Activated T-cell treated with anti-CD3 and anti-CD28 coated beads, Interleukin-2, amount 50 U/mL, for 4 hours (primary cell): ENCODE measurements at regions not wholly inside any gene's neighbourhood (a gene's known extent, or its start where the extent isn't known, plus 50 kb on each side); places are given as distances from the start of the nearest gene placed in this dataset.

ENCODE experiments used
- ATAC-seq, 2 donors: fragments of 200-7000 bp; cut with Tn5 transposase; one replicate each; pipeline ENCODE4 v1.10.0; 2021
- DNase-seq: peaks from one replicate; pipeline ENCODE4 v3.0.0-alpha.2; 2020
- H3K27me3 Mint-ChIP-seq: one replicate; pipeline ENCODE4 v1.8.0; 2021; ENCODE audit warnings: low read depth, mixed read lengths
- H3K36me3 Mint-ChIP-seq: one replicate; pipeline ENCODE4 v1.8.0; 2022; ENCODE audit warnings: mixed read lengths; ENCODE audit not compliant: insufficient read depth
- H3K4me1 Mint-ChIP-seq: one replicate; pipeline ENCODE4 v1.8.0; 2021; ENCODE audit warnings: low read depth, mixed read lengths
- H3K4me3 Mint-ChIP-seq: one replicate; pipeline ENCODE4 v1.8.0; 2021; ENCODE audit warnings: mild to moderate bottlenecking, moderate library complexity, mixed read lengths
- H3K9me3 Mint-ChIP-seq: one replicate; pipeline ENCODE4 v1.8.0; 2021; ENCODE audit warnings: mixed read lengths

GRCh38 chr2:38192976-38193375 lies 117.0 kb upstream of the CYP1B1 start:
- H3K4me3 Mint-ChIP-seq, result no peak overlapping the region
- no peak for ATAC-seq

GRCh38 chr2:38192046-38192445 lies 116.1 kb upstream of the CYP1B1 start:
- Mint-ChIP-seq H3K9me3 (no peaks in the 10 kb centered on the region), H3K36me3 (no peaks in the 10 kb centered on the region), H3K4me3 (no peak overlapping the region), H3K4me1 (no peaks in the 10 kb centered on the region), H3K27me3 (no peaks in the 10 kb centered on the region)
- DNase-seq (no peak), ATAC-seq (no peak)

More at GRCh38 chr2:38192976-38193375, 117.0 kb upstream of the CYP1B1 start:
- no peak for DNase-seq
- Mint-ChIP-seq H3K27me3 (no peaks in the 10 kb centered on the region), H3K9me3 (no peaks in the 10 kb centered on the region), H3K4me1 (no peaks in the 10 kb centered on the region), H3K36me3 (no peaks in the 10 kb centered on the region)

GRCh38 chr2:38191516-38191915 lies 115.6 kb upstream of the CYP1B1 start:
- no peak overlapping the region for H3K4me3 Mint-ChIP-seq

GRCh38 chr2:38190542-38191218 lies 114.7 kb upstream of the CYP1B1 start:
- DNase-seq (no peak), ATAC-seq (no peak)
- no peak overlapping the region for H3K4me3 Mint-ChIP-seq
- H3K4me1 Mint-ChIP-seq, result no peaks in the 10 kb centered on the region
- H3K36me3 Mint-ChIP-seq, result no peaks in the 10 kb centered on the region
- peaks cover 4% of the 10 kb centered on the region for H3K27me3 Mint-ChIP-seq
- H3K9me3 Mint-ChIP-seq, result no peaks in the 10 kb centered on the region

More at GRCh38 chr2:38191516-38191915, 115.6 kb upstream of the CYP1B1 start:
- Mint-ChIP-seq H3K36me3 (no peaks in the 10 kb centered on the region), H3K4me1 (no peaks in the 10 kb centered on the region), H3K9me3 (no peaks in the 10 kb centered on the region), H3K27me3 (no peaks in the 10 kb centered on the region)
- DNase-seq (no peak), ATAC-seq (no peak)

GRCh38 chr2:38187541-38188011 lies 111.6 kb upstream of the CYP1B1 start:
- Mint-ChIP-seq H3K36me3 (no peaks in the 10 kb centered on the region), H3K4me3 (no peak overlapping the region), H3K9me3 (no peaks in the 10 kb centered on the region), H3K27me3 (peaks cover 4% of the 10 kb centered on the region), H3K4me1 (peaks cover 3% of the 10 kb centered on the region)
- no peak for DNase-seq
- no peak for ATAC-seq

GRCh38 chr2:38185012-38185491 lies 109.1 kb upstream of the CYP1B1 start:
- Mint-ChIP-seq H3K9me3 (no peaks in the 10 kb centered on the region), H3K36me3 (no peaks in the 10 kb centered on the region), H3K27me3 (peaks cover 4% of the 10 kb centered on the region), H3K4me1 (peaks cover 3% of the 10 kb centered on the region), H3K4me3 (no peak overlapping the region)
- DNase-seq (no peak), ATAC-seq (no peak)

- ATAC-seq, result no peak
- H3K27me3 Mint-ChIP-seq, result peaks cover 12% of the 10 kb centered on the region
- H3K4me3 Mint-ChIP-seq, result no peak overlapping the region
- no peaks in the 10 kb centered on the region for H3K9me3 Mint-ChIP-seq
- peaks cover 3% of the 10 kb centered on the region for H3K4me1 Mint-ChIP-seq
- DNase-seq, result no peak
- H3K36me3 Mint-ChIP-seq, result no peaks in the 10 kb centered on the region
These were observed 106.6 kb upstream of the CYP1B1 start for GRCh38 chr2:38182492-38183003.

GRCh38 chr2:38181806-38182491 lies 106.0 kb upstream of the CYP1B1 start:
- DNase-seq (no peak), ATAC-seq (no peak)
- Mint-ChIP-seq H3K4me1 (peaks cover 3% of the 10 kb centered on the region), H3K9me3 (no peaks in the 10 kb centered on the region), H3K4me3 (no peak overlapping the region), H3K27me3 (peaks cover 17% of the 10 kb centered on the region), H3K36me3 (no peaks in the 10 kb centered on the region)

- Mint-ChIP-seq H3K9me3 (no peaks in the 10 kb centered on the region), H3K4me3 (no peak overlapping the region), H3K27me3 (peaks cover 18% of the 10 kb centered on the region), H3K36me3 (no peaks in the 10 kb centered on the region), H3K4me1 (peaks cover 3% of the 10 kb centered on the region)
- ATAC-seq (no peak), DNase-seq (no peak)
These were observed 104.8 kb upstream of the CYP1B1 start for GRCh38 chr2:38180754-38181153.

- DNase-seq, result no peak
- H3K9me3 Mint-ChIP-seq, result no peaks in the 10 kb centered on the region
- H3K27me3 Mint-ChIP-seq, result peaks cover 24% of the 10 kb centered on the region
- H3K4me1 Mint-ChIP-seq, result no peaks in the 10 kb centered on the region
- H3K36me3 Mint-ChIP-seq, result no peaks in the 10 kb centered on the region
- ATAC-seq, result no peak
- no peak overlapping the region for H3K4me3 Mint-ChIP-seq
These were observed 102.8 kb upstream of the CYP1B1 start for GRCh38 chr2:38178556-38179419.

GRCh38 chr2:38178119-38178518 lies 102.2 kb upstream of the CYP1B1 start:
- H3K9me3 Mint-ChIP-seq, result no peaks in the 10 kb centered on the region
- no peak overlapping the region for H3K4me3 Mint-ChIP-seq
- DNase-seq, result no peak
- H3K4me1 Mint-ChIP-seq, result no peaks in the 10 kb centered on the region
- H3K36me3 Mint-ChIP-seq, result no peaks in the 10 kb centered on the region
- ATAC-seq, result no peak
- peaks cover 24% of the 10 kb centered on the region for H3K27me3 Mint-ChIP-seq

GRCh38 chr2:38176619-38177021 lies 100.7 kb upstream of the CYP1B1 start:
- peaks cover 24% of the 10 kb centered on the region for H3K27me3 Mint-ChIP-seq
- H3K36me3 Mint-ChIP-seq, result no peaks in the 10 kb centered on the region
- no peak overlapping the region for H3K4me3 Mint-ChIP-seq
- ATAC-seq, result no peak
- no peaks in the 10 kb centered on the region for H3K9me3 Mint-ChIP-seq
- DNase-seq, result no peak
- H3K4me1 Mint-ChIP-seq, result no peaks in the 10 kb centered on the region

- Mint-ChIP-seq H3K9me3 (no peaks in the 10 kb centered on the region), H3K4me1 (no peaks in the 10 kb centered on the region), H3K27me3 (peaks cover 35% of the 10 kb centered on the region), H3K36me3 (no peaks in the 10 kb centered on the region), H3K4me3 (no peak overlapping the region)
- ATAC-seq (no peak), DNase-seq (no peak)
These were observed 98.9 kb upstream of the CYP1B1 start for GRCh38 chr2:38174646-38175423.
